ENCODE measurements at regions not wholly inside any gene's neighbourhood (a gene's known extent, or its start where the extent isn't known, plus 50 kb on each side); places are given as distances from the start of the nearest gene placed in this dataset.

DNA sequence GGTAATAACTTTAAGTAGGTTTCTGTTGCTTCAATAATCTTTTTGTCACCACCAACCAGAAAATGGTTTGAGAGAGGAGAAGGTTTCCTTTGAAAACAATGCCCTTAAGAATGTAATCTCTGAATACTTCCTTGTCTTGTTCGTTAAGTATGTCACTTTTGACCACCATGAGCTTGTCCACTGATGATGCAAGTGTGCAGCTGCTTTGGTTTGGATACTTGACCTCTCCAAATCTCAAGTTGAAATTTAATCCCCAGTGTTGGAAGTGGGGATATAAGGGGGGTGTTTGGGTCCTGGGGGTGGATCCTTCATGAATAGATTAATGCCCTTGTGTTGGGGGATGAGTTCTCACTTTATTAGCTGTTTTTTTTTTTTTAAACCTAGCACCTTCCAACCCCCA is 985.4 kb downstream of the EPHA7 start:
- POLR2A ChIA-PET = interaction anchor here (0.5 kb wide), 1 partner anchor 207 kb away, joined by 3 read pairs; no protein-coding TSS in a partner anchor
- ATAC-seq = no peak
- Histone ChIP-seq H2AFZ (ENCODE audit: control insufficient read depth, low read depth, low read length) (no peak overlapping the region), H3K27me3 (replicated peaks in 1 of 2; ENCODE audit: control insufficient read depth in 2 of 2, insufficient read depth in 2 of 2, low read length in 1 of 2) (no peaks in the 10 kb centered on the region), H3K4me1 (ENCODE audit: control insufficient read depth, insufficient read depth, low read length) (no peaks in the 10 kb centered on the region), H4K20me1 (ENCODE audit: control insufficient read depth, insufficient read depth) (no peaks in the 10 kb centered on the region), H3K36me3 (ENCODE audit: control insufficient read depth in 2 of 2, insufficient read depth in 2 of 2, low read length in 1 of 2) (no peaks in the 10 kb centered on the region), H3K79me2 (ENCODE audit: control insufficient read depth, insufficient read depth, low read length) (no peaks in the 10 kb centered on the region), H3K9ac (ENCODE audit: control insufficient read depth, insufficient read depth, low read length) (no peak overlapping the region), H3K9me3 (replicated peaks; ENCODE audit: control insufficient read depth, insufficient read depth, low read length) (no peaks in the 10 kb centered on the region), H3K4me3 (no peak overlapping the region), H3K4me2 (ENCODE audit: control insufficient read depth, insufficient read depth) (no peak overlapping the region), H3K27ac (ENCODE audit: control insufficient read depth, insufficient read depth) (no peak overlapping the region)
- RAD21 ChIA-PET (ENCODE audit: unreplicated experiment) = no interaction called here
- CTCF ChIA-PET = no interaction called here
- in situ Hi-C loops (cut with MboI) (no loop called here), intact Hi-C loops (cut with micrococcal nuclease; ENCODE audit: unreplicated experiment) (no loop called here)
- DNase-seq (ENCODE audit: low read depth, low spot score) = no peak
- TF ChIP-seq ZNF622 (IDR thresholded peaks at IDR 0.05) = no peak
- no peak for TF ChIP-seq BACH1 (IDR thresholded peaks at IDR 0.05; ENCODE audit: borderline replicate concordance)
- TF ChIP-seq CBX5 (IDR thresholded peaks at IDR 0.05; ENCODE audit: low read depth) = no peak
- TF ChIP-seq KLF5 (IDR thresholded peaks at IDR 0.05; ENCODE audit: partially characterized antibody) = no peak
- TF ChIP-seq EP300 (IDR thresholded peaks at IDR 0.05; ENCODE audit: borderline replicate concordance in 1 of 2, control insufficient read depth in 1 of 2, low read depth in 2 of 2, low read length in 2 of 2) = no peak
- no peak for TF ChIP-seq GATAD2B (conservative IDR thresholded peaks at IDR 0.05; ENCODE audit: low read depth)
- no peak for TF ChIP-seq YBX1 (IDR thresholded peaks at IDR 0.05)
- TF ChIP-seq, protein P1, sequence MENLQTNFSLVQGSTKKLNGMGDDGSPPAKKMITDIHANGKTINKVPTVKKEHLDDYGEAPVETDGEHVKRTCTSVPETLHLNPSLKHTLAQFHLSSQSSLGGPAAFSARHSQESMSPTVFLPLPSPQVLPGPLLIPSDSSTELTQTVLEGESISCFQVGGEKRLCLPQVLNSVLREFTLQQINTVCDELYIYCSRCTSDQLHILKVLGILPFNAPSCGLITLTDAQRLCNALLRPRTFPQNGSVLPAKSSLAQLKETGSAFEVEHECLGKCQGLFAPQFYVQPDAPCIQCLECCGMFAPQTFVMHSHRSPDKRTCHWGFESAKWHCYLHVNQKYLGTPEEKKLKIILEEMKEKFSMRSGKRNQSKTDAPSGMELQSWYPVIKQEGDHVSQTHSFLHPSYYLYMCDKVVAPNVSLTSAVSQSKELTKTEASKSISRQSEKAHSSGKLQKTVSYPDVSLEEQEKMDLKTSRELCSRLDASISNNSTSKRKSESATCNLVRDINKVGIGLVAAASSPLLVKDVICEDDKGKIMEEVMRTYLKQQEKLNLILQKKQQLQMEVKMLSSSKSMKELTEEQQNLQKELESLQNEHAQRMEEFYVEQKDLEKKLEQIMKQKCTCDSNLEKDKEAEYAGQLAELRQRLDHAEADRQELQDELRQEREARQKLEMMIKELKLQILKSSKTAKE (IDR thresholded peaks at IDR 0.05; ENCODE audit: low read depth, poor library complexity, severe bottlenecking) = no peak
- TF ChIP-seq BCL11A (IDR thresholded peaks at IDR 0.05; ENCODE audit: low read depth, low read length) = no peak
- no peak for TF ChIP-seq RELB (IDR thresholded peaks at IDR 0.05; ENCODE audit: low read depth)
- TF ChIP-seq MTA3 (IDR thresholded peaks at IDR 0.05; ENCODE audit: borderline replicate concordance, low read length) = no peak
- TF ChIP-seq, protein P2, sequence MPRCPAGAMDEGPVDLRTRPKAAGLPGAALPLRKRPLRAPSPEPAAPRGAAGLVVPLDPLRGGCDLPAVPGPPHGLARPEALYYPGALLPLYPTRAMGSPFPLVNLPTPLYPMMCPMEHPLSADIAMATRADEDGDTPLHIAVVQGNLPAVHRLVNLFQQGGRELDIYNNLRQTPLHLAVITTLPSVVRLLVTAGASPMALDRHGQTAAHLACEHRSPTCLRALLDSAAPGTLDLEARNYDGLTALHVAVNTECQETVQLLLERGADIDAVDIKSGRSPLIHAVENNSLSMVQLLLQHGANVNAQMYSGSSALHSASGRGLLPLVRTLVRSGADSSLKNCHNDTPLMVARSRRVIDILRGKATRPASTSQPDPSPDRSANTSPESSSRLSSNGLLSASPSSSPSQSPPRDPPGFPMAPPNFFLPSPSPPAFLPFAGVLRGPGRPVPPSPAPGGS (IDR thresholded peaks at IDR 0.05; ENCODE audit: borderline replicate concordance, insufficient read depth, low read depth, low read length, poor library complexity, severe bottlenecking) = no peak
- TF ChIP-seq SUPT20H (IDR thresholded peaks at IDR 0.05; ENCODE audit: borderline replicate concordance, control insufficient read depth, low read depth, low read length) = no peak
- TF ChIP-seq NR2C2 (IDR thresholded peaks at IDR 0.05; ENCODE audit: borderline replicate concordance, control insufficient read depth, insufficient read length, low read depth) = no peak
- TF ChIP-seq JUND (IDR thresholded peaks at IDR 0.05; ENCODE audit: low read depth, low read length) = no peak
- TF ChIP-seq FOXK2 (IDR thresholded peaks at IDR 0.05) = no peak
- no peak for TF ChIP-seq SMAD5 (IDR thresholded peaks at IDR 0.05; ENCODE audit: low read depth)
- TF ChIP-seq TARDBP (IDR thresholded peaks at IDR 0.05; ENCODE audit: borderline replicate concordance) = no peak
- TF ChIP-seq BMI1 (IDR thresholded peaks at IDR 0.05; ENCODE audit: borderline replicate concordance) = no peak
- no TSS peak for BruUV-seq (replicated peaks)
- FAIRE-seq = no peak
- 0% methylated on average over 1 of the region's 1 CpG for WGBS (ENCODE audit: insufficient coverage, insufficient replicate concordance, low lambda C conversion rate, missing lambda C conversion rate)
- SMC1A ChIA-PET (ENCODE audit: uncharacterized antibody, unreplicated experiment) = interaction anchor here (0.6 kb wide), 1 partner anchor 596 kb away, joined by 3 read pairs; no protein-coding TSS in a partner anchor

Data from GM12878 (cell line).